OCI-LY3 (cell line): ENCODE measurements at regions not wholly inside any gene's neighbourhood (a gene's known extent, or its start where the extent isn't known, plus 50 kb on each side); places are given as distances from the start of the nearest gene placed in this dataset.

Experiments used
- H2AFZ ChIP-seq: fragments of 200-600, 300-600 bp; shearing (Covaris generic); 2 replicates; pipeline ENCODE4 v1.6.0; 2014; ENCODE audit warnings: antibody characterized with exemption, low read depth, low read length
- H3K27ac ChIP-seq: fragments of 200-600, 300-600 bp; sonication (generic); 2 replicates; pipeline ENCODE4 v1.5.1; 2014; ENCODE audit warnings: mild to moderate bottlenecking, low read length, moderate library complexity, mixed read lengths
- H3K27me3 ChIP-seq: fragments of 200-600, 300-600 bp; sonication (generic); 2 replicates; pipeline ENCODE4 v1.6.1; 2014; ENCODE audit warnings: low read depth, low read length, mixed read lengths
- H3K36me3 ChIP-seq: fragments of 200-600, 300-600 bp; sonication (generic); replicated peaks from 2 replicates; pipeline ENCODE3; 2014; ENCODE audit warnings: low read depth, low read length, mixed read lengths
- H3K4me1 ChIP-seq: fragments of 300-600, 200-600 bp; sonication (generic); 2 replicates; pipeline ENCODE4 v1.6.1; 2014; ENCODE audit warnings: low read length, mixed read lengths
- H3K4me2 ChIP-seq: fragments of 200-600, 300-600 bp; sonication (generic); 2 replicates; pipeline ENCODE4 v1.6.1; 2014; ENCODE audit warnings: low read length, mixed read lengths
- H3K4me3 ChIP-seq: fragments of 300-600, 200-600 bp; sonication (generic); 2 replicates; pipeline ENCODE4 v1.5.1; 2014; ENCODE audit warnings: antibody characterized with exemption, mild to moderate bottlenecking, low read length, moderate library complexity
- H3K79me2 ChIP-seq: fragments of 300-600, 200-600 bp; shearing (Covaris generic); 2 replicates; pipeline ENCODE4 v1.6.1; 2014; ENCODE audit warnings: mild to moderate bottlenecking, low read length, mixed read lengths
- H3K9ac ChIP-seq: fragments of 300-600, 200-600 bp; shearing (Covaris generic); 2 replicates; pipeline ENCODE4 v1.6.0; 2014; ENCODE audit warnings: mild to moderate bottlenecking, low read length, moderate library complexity
- H3K9me3 ChIP-seq: fragments of 200-600, 300-600 bp; shearing (Covaris generic); 2 replicates; pipeline ENCODE4 v1.6.1; 2014; ENCODE audit warnings: low read length, mixed read lengths; ENCODE audit not compliant: insufficient read depth
- H4K20me1 ChIP-seq: fragments of 200-600, 300-600 bp; sonication (generic); 2 replicates; pipeline ENCODE4 v1.6.1; 2016; ENCODE audit warnings: low read length, mixed read lengths; ENCODE audit not compliant: insufficient read depth
- EZH2phosphoT487 ChIP-seq: fragments of 200-600 bp; shearing (Covaris generic); IDR thresholded peaks from 2 replicates; pipeline ENCODE4 v1.6.1; 2018; ENCODE audit warnings: antibody characterized with exemption, mixed run types, low read depth
- TF ChIP-seq, protein P1 (sequence below): fragments of 200-600, 300-600 bp; sonication (generic); IDR thresholded peaks from 2 replicates; pipeline ENCODE4 v1.5.1; 2014; ENCODE audit warnings: antibody characterized with exemption, low read length, low read depth

DNA sequence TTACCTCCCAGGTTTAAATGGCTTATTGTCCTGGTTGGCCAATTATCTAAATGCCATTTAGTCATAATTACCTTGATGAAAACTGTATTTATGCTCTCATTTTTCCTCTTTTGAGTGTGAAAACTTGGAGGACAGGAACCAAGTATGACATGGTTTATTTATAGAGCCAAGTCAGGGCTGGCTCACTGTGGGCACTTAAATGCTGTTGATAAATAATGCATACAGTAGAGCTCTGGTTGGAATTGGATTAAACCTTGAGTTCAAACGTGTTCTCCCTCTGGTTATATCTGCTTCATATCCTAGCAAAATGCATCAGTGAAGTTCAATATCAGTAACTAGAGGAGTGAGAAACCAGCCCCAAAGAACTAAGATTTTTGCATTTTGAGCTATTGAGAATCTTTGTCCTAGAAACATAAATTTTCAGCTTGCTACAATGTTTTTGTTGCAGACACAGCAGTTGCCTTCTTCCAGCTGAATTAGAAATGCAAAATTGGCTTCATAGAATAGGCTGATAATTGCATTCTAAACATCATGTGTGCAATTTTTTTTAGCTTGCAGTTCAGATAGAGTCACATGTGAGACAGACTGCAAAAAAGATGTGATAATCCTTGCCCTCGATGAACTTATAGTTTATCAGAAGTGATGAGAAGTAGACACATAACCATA lies 255.8 kb downstream of the BTBD3 start:
- Histone ChIP-seq H3K9ac (no peak overlapping the region), H2AFZ (no peak overlapping the region), H3K9me3 (0 out of 2 replicates have a peak, but pooled peaks cover 5% of the 10 kb centered on the region), H3K36me3 (no peaks in the 10 kb centered on the region), H3K27me3 (no peaks in the 10 kb centered on the region), H3K79me2 (no peaks in the 10 kb centered on the region), H3K27ac (no peak overlapping the region), H3K4me1 (no peaks in the 10 kb centered on the region), H3K4me2 (no peak overlapping the region), H3K4me3 (no peak overlapping the region), H4K20me1 (no peaks in the 10 kb centered on the region)
- TF ChIP-seq, protein P1, sequence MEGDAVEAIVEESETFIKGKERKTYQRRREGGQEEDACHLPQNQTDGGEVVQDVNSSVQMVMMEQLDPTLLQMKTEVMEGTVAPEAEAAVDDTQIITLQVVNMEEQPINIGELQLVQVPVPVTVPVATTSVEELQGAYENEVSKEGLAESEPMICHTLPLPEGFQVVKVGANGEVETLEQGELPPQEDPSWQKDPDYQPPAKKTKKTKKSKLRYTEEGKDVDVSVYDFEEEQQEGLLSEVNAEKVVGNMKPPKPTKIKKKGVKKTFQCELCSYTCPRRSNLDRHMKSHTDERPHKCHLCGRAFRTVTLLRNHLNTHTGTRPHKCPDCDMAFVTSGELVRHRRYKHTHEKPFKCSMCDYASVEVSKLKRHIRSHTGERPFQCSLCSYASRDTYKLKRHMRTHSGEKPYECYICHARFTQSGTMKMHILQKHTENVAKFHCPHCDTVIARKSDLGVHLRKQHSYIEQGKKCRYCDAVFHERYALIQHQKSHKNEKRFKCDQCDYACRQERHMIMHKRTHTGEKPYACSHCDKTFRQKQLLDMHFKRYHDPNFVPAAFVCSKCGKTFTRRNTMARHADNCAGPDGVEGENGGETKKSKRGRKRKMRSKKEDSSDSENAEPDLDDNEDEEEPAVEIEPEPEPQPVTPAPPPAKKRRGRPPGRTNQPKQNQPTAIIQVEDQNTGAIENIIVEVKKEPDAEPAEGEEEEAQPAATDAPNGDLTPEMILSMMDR = no peak
- no peak for TF ChIP-seq EZH2phosphoT487

DNA sequence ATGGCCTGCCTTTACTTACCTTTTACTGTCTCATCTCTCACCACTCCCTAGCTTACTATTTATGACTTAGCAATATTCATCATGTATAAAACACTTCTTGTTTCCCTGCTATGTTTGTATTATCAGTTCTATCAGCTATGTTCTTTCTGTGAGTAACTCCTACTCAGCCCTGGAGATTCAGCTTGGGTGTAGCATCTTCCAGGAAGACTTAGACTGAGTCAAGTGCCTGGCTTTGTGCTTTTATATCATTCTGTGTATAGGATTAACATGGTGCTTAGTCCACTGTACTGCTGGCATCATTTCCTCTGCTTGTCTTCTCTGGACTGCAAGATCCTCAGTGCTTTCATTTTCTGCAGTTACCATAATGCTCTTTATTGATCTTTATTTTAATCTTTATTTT lies 257.8 kb downstream of the BTBD3 start:
- Histone ChIP-seq H3K4me2 (no peak overlapping the region), H3K9ac (no peak overlapping the region), H3K4me3 (no peak overlapping the region), H2AFZ (no peak overlapping the region), H3K4me1 (no peaks in the 10 kb centered on the region), H3K79me2 (no peaks in the 10 kb centered on the region), H4K20me1 (no peaks in the 10 kb centered on the region), H3K36me3 (no peaks in the 10 kb centered on the region), H3K27me3 (no peaks in the 10 kb centered on the region), H3K27ac (no peak overlapping the region), H3K9me3 (no peaks in the 10 kb centered on the region)
- TF ChIP-seq EZH2phosphoT487 = no peak
- TF ChIP-seq, protein P1 = no peak

DNA sequence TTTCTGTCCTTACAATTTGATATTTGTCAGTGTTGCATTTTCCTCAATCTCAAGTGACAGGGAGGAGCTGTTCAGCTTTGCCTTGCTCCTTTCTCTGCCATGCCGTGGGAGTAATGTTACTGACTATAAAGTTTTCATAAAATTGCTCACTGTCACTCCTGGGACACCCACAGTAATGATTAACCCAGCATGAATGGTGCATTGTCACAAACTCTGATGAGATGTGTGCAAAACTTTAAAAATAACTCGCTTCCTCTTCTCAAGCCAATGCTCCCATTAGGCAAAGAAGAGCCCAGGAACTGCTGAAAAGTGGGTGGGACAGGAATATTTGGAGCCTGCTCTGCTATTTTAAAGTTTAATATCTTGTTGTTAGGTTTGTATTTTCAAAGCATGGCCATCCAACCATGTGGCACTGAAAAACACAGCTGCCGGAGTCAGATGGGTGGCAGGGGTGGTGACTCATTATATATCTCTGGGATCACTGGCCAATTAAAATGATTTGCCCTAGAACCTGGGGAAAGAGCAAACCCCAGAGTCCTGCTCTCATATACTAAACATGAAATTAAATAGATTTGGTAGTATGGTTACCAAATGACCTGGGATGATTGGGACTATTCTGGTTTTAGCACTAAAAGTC lies 260.1 kb downstream of the BTBD3 start:
- Histone ChIP-seq H3K36me3 (no peaks in the 10 kb centered on the region), H3K27ac (no peak overlapping the region), H3K79me2 (no peaks in the 10 kb centered on the region), H3K4me3 (no peak overlapping the region), H3K9ac (no peak overlapping the region), H3K9me3 (no peaks in the 10 kb centered on the region), H3K27me3 (no peaks in the 10 kb centered on the region), H3K4me1 (no peaks in the 10 kb centered on the region), H3K4me2 (no peak overlapping the region), H2AFZ (no peak overlapping the region), H4K20me1 (no peaks in the 10 kb centered on the region)
- no peak for TF ChIP-seq EZH2phosphoT487
- TF ChIP-seq, protein P1 = no peak

DNA sequence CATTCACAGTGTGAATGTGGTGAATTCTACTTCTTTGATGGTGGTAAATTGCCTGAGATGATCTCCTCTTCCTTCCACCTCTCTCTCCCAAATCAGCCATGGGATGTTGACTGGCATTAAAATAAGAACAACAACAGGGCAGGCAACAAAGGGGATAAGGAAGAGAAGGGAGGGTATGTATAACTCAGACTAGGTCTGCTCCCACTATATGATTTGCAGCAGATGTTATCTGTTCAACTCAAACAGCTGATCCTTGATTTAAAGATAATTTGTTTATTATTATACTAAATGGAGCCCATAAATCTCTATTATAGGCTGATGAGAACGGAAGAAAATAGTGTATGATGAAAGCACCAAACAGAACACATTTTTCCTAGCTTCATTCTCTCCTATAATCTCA lies 262.0 kb downstream of the BTBD3 start:
- H3K79me2 ChIP-seq = no peaks in the 10 kb centered on the region
- H3K4me1 ChIP-seq = no peaks in the 10 kb centered on the region
- H3K4me3 ChIP-seq = no peak overlapping the region
- no peak overlapping the region for H3K4me2 ChIP-seq
- no peaks in the 10 kb centered on the region for H3K9me3 ChIP-seq
- no peaks in the 10 kb centered on the region for H4K20me1 ChIP-seq
- no peaks in the 10 kb centered on the region for H3K27me3 ChIP-seq
- TF ChIP-seq, protein P1 = no peak
- TF ChIP-seq EZH2phosphoT487 = no peak
- no peaks in the 10 kb centered on the region for H3K36me3 ChIP-seq
- no peak overlapping the region for H3K9ac ChIP-seq
- H3K27ac ChIP-seq = no peak overlapping the region
- H2AFZ ChIP-seq = no peak overlapping the region
